HG03469 (cell line): ENCODE measurements at regions not wholly inside any gene's neighbourhood (a gene's known extent, or its start where the extent isn't known, plus 50 kb on each side); places are given as distances from the start of the nearest gene placed in this dataset.
"Not testable (repeated sequence)": the region's sequence is repeated elsewhere in the genome, so short reads cannot be mapped to it uniquely, and the experiment has no call there.

Source experiments
- ATAC-seq: cut with Tn5 transposase; IDR thresholded peaks from one replicate; pipeline ENCODE4 v1.9.1; 2021; ENCODE audit warnings: mild to moderate bottlenecking, moderate library complexity, moderate number of reproducible peaks; ENCODE audit not compliant: unreplicated experiment

DNA sequence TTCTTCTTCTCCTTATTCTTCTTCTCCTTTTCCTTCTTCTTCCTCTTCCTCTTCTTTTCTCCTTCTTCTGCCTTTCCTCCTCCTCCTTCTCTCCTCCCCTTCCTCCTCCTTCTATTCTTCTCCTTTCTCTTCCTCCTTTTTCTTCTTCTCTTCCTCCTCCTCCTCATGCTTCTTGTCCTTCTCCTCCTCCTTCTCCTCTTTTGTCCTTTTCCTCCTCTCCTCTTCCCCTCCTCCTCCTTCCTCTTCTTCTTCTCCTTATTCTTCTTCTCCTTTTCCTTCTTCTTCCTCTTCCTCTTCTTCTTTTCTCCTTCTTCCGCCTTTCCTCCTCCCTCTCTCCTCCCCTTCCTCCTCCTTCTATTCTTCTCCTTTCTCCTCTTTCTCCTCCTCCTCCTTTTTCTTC is 1258.2 kb downstream of the TYW1 start:
- not testable (repeated sequence) for ATAC-seq

DNA sequence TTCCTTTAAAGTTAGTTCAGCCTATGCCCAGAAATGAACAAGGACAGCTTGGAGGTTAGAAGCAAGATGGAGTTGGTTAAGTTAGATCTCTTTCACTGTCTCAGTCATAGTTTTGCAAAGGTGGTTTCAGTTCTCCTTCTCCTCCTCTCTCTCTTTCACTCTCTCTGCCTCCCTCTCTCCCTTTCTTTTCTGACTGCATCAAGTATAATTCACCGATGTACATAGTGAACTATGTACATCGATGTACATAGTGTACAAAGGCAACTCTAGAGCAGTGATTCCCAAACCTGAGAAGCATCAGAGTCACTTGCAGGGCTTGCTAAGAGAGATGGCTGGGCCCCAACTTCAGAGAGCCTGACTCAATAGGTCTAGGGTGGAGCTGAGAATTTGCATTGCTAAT is 1259.7 kb downstream of the TYW1 start:
- no peak for ATAC-seq

DNA sequence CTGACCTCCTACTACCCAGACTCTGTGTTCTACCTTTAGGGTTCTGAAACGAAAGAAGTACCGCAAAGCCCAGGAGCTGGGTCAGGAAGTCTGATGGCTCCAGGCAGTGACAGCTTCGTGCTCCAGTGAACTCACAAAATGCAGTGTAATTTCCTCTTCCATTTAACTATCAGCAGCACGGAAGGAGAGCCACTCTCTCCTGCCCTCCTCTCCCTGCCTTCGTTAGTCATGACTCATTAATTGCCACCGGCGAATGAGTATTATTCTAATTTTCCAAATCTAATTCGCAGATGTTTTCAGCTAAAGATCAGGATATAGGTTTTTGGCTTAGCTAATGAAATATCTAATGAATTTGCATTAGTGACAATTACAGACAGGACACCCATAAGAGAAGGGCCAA is 1262.0 kb downstream of the TYW1 start:
- no peak for ATAC-seq

DNA sequence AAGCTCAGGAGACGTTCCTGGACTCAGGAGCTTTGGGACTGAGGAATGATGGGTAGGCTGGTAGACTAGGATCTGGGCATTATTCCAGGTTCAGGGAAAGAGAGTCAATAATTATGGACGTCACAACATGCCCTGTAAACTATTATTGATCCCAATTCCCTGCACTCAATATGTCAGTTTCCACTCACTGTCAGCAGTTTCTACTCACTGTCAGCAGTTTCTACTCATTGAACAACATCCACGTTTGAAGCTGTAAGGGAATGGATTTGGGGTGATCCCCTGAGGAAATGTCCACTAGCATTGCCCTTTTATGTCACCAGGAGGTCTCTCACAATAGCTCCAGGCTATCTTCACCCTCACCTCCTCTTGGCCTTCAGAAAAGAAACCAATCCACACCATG is 1268.6 kb downstream of the TYW1 start:
- no peak for ATAC-seq

GRCh38 chr7:68266004-68266579 is 1269.5 kb downstream of the TYW1 start:
- no peak for ATAC-seq

GRCh38 chr7:68267486-68267885 is 1270.9 kb downstream of the TYW1 start:
- no peak for ATAC-seq

GRCh38 chr7:68269405-68269804 is 1272.8 kb downstream of the TYW1 start:
- ATAC-seq = no peak

DNA sequence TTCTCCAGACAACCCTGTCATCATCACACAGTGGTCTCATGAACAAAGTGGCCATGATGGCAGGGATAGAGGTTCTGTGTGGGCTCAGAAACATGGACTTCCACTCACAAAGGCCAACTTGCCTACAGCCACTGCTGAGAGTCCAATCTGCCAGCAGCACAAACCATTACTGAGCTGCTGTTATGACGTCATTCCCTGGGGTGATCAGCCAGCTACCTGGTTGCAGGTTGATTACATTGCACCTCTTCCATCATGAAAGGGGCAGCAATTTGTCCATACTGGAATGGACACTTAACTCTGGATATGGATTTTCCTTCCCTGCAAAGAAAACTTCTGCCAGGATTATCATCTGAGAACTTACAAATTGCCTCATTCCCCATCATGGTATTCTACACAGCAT is 1275.9 kb downstream of the TYW1 start:
- no peak for ATAC-seq

DNA sequence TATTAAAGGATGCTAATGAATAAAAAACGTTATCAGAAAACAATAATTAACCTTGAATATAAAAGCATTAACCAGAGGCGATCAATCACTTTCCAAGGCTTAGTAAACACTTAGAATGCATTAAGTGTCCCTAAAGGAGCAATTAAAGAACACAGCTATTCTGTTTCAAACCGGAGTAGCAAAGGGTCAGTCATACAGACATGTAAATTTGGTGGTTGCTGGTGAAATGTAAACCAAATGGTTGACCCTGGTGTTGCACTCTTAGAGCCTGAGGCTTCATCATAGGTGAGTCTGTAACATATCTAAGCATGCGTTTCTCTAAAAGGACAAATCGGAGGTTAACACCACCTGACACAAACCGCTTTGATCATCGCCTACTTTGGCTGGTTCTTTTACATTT is 1280.1 kb downstream of the TYW1 start:
- ATAC-seq = no peak

GRCh38 chr7:68279827-68280400 is 1283.3 kb downstream of the TYW1 start:
- no peak for ATAC-seq

DNA sequence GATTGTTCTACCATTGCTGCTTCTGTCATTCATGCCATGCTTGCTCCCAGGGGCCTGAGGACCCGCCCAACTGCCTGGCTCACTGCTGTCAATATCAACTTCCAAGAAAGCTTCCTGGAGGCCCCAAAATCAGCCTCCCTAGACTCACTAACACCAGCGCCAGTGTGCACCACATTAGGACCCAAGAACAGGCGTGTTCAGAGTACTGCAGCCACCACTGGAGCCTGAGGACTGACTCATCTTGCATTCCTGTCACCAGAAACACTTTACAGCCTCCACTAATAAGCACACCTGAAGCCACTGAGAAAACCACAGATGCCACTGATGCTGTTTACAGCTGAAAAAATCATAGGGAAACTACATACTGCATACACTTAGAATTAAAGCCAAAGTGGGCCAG is 1284.3 kb downstream of the TYW1 start:
- ATAC-seq = no peak

DNA sequence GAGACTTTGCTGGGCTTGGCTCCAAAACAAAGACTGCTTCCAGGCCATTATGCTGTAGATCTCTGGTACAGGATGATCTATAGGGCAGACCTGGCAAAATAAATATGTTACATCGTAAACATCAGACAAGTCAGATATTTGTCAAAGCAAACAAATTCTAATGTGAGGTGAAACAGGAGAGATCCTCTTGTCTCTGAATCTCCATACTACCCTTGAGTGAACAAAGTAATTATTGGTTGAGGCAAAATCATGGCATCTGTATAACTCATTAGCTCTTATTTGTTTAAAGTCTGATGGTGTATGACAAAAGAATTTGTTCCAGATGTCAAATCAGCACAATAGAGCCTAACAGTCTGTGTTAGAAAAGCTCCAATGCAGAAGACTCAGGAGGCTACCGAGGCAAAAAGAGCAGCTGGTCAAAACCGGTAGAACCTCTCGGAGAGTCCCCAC is 1291.5 kb downstream of the TYW1 start:
- ATAC-seq = no peak

DNA sequence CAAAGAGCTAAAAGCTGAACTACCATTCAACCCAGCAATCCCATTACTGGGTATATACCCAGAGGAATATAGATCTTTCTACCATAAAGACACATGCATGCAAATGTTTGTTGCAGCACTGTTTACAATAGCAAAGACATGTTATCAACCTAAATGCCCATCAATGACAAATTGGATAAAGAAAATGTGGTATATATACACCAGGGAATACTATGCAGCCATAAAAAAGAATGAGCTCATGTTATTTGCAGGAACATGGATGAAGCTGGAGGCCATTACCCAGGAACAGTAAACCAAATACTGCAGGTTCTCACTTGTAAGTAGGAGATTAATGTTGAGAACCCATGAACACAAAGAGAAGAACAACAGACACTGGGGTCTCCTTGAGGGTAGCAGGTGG is 1295.1 kb downstream of the TYW1 start:
- no peak for ATAC-seq

DNA sequence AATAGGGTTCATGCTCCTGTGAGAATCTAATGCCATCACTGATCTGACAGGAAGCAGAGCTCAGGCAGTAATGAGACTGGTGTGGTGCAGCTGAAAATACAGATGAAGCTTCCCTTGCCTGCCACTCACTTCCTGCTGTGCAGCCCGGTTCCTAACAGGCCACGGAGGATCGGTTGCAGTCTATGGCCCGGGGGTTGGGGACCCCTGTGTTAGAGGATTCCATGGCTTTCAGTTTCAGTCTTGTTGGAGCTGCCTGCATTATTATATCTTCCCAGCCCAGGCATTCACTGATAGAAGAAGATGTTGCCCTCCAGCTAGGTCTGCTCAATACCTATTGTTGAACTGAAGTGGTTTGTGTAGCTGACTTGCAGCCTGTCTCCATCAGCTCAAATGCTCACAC is 1298.8 kb downstream of the TYW1 start:
- no peak for ATAC-seq

- ATAC-seq = no peak
Measured at GRCh38 chr7:68304536-68304935, 1293.7 kb upstream of the AUTS2 start.

DNA sequence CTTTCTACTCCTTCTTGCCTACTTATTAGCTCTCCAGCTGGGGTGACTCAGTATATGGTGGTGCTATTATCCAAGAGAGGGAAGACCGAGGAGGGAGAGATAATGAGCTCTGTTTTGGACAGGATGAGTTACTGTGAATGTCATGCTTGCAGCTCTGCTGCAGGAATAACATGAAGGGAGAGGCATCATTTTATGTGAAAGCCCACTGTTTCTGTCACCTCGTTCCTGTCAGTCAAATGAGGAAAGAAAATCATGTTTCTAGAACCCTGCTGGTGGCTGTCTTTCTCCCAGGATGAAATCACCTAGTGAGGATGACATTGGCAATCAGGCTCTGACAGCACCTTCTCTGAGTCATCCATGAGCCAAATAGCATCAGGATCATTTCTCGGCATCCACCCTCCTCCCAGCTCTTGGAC is 1291.6 kb upstream of the AUTS2 start:
- ATAC-seq = no peak

- ATAC-seq = no peak
Measured at GRCh38 chr7:68309271-68309670, 1289.0 kb upstream of the AUTS2 start.

DNA sequence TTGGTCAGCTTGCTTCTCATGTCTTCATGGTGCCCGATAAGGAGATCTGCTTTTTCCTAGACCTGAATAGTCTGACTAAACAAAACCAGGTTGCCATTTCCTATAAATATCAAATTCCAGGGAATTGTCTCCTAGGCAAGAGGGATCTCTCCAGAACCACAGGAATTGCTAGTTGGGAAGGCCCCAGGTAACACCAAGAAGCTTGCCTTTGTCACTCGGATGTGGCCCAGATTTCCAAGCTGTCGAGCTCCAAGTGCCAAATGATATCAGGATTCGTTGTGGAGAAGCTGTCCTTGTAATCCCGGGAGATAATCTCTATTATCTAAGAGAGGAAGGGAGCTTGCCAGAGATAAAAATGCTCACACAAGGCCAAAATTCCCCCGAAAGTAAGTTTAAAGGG is 1288.5 kb upstream of the AUTS2 start:
- ATAC-seq = no peak

DNA sequence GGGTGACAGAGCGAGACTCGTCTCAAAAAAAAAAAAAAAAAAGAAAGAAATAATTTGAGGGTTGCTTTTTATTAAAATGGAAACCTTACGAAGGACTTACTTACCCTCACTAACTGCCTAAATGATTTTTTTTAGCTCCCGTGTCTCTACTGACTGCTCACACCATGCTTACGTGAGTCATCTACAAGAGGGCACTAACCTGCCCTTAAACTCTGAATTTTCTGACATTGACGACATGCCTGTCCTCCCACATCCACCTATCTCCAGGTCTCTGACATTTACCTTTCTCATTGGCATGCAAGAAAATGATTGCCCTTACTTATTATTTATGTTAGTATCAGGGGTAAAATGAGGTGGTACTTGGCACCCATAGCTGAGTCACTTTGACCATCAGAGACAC is 1286.3 kb upstream of the AUTS2 start:
- no peak for ATAC-seq

DNA sequence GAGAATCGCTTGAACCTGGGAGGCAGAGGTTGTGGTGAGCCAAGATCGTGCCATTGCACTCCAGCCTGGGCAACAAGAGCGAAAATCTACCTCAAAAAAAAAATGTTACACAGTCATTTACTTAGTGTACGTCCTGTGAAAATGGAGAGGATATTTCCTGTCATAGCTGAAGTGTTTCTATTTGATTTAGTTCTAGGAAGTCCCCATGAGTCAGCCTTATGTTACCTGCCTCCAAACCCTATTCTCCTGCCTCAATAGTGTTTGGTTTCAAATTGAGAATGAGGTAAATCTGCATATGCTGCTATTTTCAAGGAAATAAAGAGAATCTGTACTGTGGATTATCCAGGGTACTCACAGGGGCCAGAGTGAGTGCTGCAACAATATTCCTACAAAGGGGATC is 1284.5 kb upstream of the AUTS2 start:
- no peak for ATAC-seq

- ATAC-seq = no peak
Measured at GRCh38 chr7:68314208-68314607, 1284.1 kb upstream of the AUTS2 start.

DNA sequence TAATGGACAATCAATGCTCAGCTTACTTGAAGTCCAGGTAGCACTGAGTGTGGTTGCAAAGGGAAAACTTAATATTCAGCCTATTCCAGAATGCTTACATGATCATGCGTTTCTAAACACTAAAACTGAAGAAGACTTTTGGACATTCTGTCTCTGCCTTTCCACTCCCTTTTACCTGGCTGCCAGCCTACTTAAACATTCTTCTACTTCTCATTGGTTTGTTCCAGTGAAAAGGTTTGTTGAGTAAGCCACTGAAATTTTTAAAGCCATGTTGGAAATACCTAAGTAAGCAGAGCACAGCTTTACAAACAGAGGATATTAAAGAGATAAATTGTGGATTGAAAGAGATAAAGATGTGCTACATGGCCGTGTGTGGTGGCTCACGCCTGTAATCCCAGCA is 1280.8 kb upstream of the AUTS2 start:
- ATAC-seq = no peak

GRCh38 chr7:68319061-68319460 is 1279.2 kb upstream of the AUTS2 start:
- no peak for ATAC-seq
